CD14-positive monocyte (primary cell): ENCODE measurements at regions not wholly inside any gene's neighbourhood (a gene's known extent, or its start where the extent isn't known, plus 50 kb on each side); places are given as distances from the start of the nearest gene placed in this dataset.

Experiments used
- DNase-seq, 3 donors: peaks; one replicate each; pipeline ENCODE4 v3.0.0-alpha.2; 2011 to 2022
- H2AFZ ChIP-seq: 2 replicates; pipeline ENCODE4 v1.6.0; 2012; ENCODE audit warnings: mild to moderate bottlenecking, low read depth, low read length, inconsistent platforms; ENCODE audit not compliant: insufficient read depth, poor library complexity, severe bottlenecking
- H3K27ac ChIP-seq, 2 donors: 1 replicate in 1 of 2; 2 replicates in 1 of 2; pipeline ENCODE4 v1.5.1; 2012 to 2013; ENCODE audit warnings: low read length in 2 of 2, control low read depth in 1 of 2, inconsistent platforms in 1 of 2, low read depth in 1 of 2, mild to moderate bottlenecking in 1 of 2
- H3K27me3 ChIP-seq, 2 donors: one replicate each; pipeline versions ENCODE4 v1.6.0 to v1.6.1; 2011 to 2013; ENCODE audit warnings: low read length in 2 of 2; ENCODE audit not compliant: control insufficient read depth in 2 of 2, insufficient read depth in 2 of 2
- H3K36me3 ChIP-seq, 2 donors: replicated peaks in 1 of 2; 1 replicate in 1 of 2; 2 replicates in 1 of 2; pipeline versions ENCODE4 v1.5.1 to v1.6.1; 2012 to 2013; ENCODE audit warnings: low read length in 2 of 2, control low read depth in 1 of 2, inconsistent platforms in 1 of 2, mild to moderate bottlenecking in 1 of 2; ENCODE audit not compliant: insufficient read depth in 2 of 2, control insufficient read depth in 1 of 2
- H3K4me1 ChIP-seq, 2 donors: 1 replicate in 1 of 2; 2 replicates in 1 of 2; pipeline versions ENCODE4 v1.5.1 to v1.6.1; 2012 to 2013; ENCODE audit warnings: low read length in 2 of 2, control low read depth in 1 of 2, inconsistent platforms in 1 of 2, mild to moderate bottlenecking in 1 of 2, moderate library complexity in 1 of 2; ENCODE audit not compliant: insufficient read depth in 2 of 2, control insufficient read depth in 1 of 2
- H3K4me2 ChIP-seq: replicated peaks from 2 replicates; pipeline ENCODE3; 2012; ENCODE audit warnings: low read length, moderate library complexity, mild to moderate bottlenecking; ENCODE audit not compliant: poor library complexity, severe bottlenecking; ENCODE audit errors: extremely low read depth
- H3K4me3 ChIP-seq, 3 experiments: fragments of 200-600 bp in 1 of 3; sonication (generic) in 1 of 3; replicated peaks in 1 of 3; 1 replicate in 2 of 3; 2 replicates in 1 of 3; pipeline ENCODE4 v1.5.1; 2011 to 2013; ENCODE audit warnings: low read length in 3 of 3, mild to moderate bottlenecking in 3 of 3, control low read depth in 2 of 3, low read depth in 2 of 3, inconsistent platforms in 1 of 3, moderate library complexity in 1 of 3
- H3K79me2 ChIP-seq: 2 replicates; pipeline ENCODE4 v1.6.0; 2012; ENCODE audit warnings: mild to moderate bottlenecking, control low read depth, inconsistent platforms, low read length, moderate library complexity; ENCODE audit not compliant: insufficient read depth
- H3K9ac ChIP-seq: 2 replicates; pipeline ENCODE4 v1.6.0; 2017; ENCODE audit warnings: low read length, mild to moderate bottlenecking; ENCODE audit not compliant: insufficient read depth, poor library complexity, severe bottlenecking
- H3K9me3 ChIP-seq, 2 donors: replicated peaks in 1 of 2; 1 replicate in 1 of 2; 2 replicates in 1 of 2; pipeline versions ENCODE4 v1.5.1 to v1.6.1; 2012 to 2013; ENCODE audit warnings: low read length in 2 of 2, control low read depth in 1 of 2; ENCODE audit not compliant: control insufficient read depth in 1 of 2, insufficient read depth in 1 of 2
- H4K20me1 ChIP-seq: 2 replicates; pipeline ENCODE4 v1.6.0; 2012; ENCODE audit warnings: mild to moderate bottlenecking, low read length, control low read depth, moderate library complexity; ENCODE audit not compliant: insufficient read depth
- H3K27ac Mint-ChIP-seq, 7 donors: one replicate each; pipeline ENCODE4 v1.8.0; 2020; ENCODE audit warnings: mild to moderate bottlenecking in 7 of 7, mixed read lengths in 7 of 7, moderate library complexity in 6 of 7, inconsistent platforms in 2 of 7
- H3K27me3 Mint-ChIP-seq, 3 donors: one replicate each; pipeline ENCODE4 v1.8.0; 2021 to 2022; ENCODE audit warnings: low read depth in 3 of 3, mild to moderate bottlenecking in 3 of 3, mixed read lengths in 3 of 3, moderate library complexity in 3 of 3, inconsistent platforms in 1 of 3
- H3K36me3 Mint-ChIP-seq, 2 donors: one replicate each; pipeline ENCODE4 v1.8.0; 2020; ENCODE audit warnings: mixed read lengths in 2 of 2, inconsistent platforms in 1 of 2, mild to moderate bottlenecking in 1 of 2
- H3K4me1 Mint-ChIP-seq: one replicate; pipeline ENCODE4 v1.8.0; 2020; ENCODE audit warnings: mild to moderate bottlenecking, mixed read lengths
- H3K4me3 Mint-ChIP-seq, 2 donors: one replicate each; pipeline ENCODE4 v1.8.0; 2020; ENCODE audit warnings: mild to moderate bottlenecking in 2 of 2, mixed read lengths in 2 of 2, moderate library complexity in 1 of 2
- H3K9me3 Mint-ChIP-seq, 7 donors: one replicate each; pipeline ENCODE4 v1.8.0; 2020 to 2022; ENCODE audit warnings: mixed read lengths in 7 of 7, mild to moderate bottlenecking in 6 of 7, moderate library complexity in 6 of 7, inconsistent platforms in 2 of 7
- WGBS: methylation state at CpG from one replicate; pipeline ENCODE4 v1.1.5; 2013; ENCODE audit warnings: missing lambda C conversion rate; ENCODE audit not compliant: insufficient coverage; 5-methylcytosine and 5-hydroxymethylcytosine counted together
- intact Hi-C, 2 donors: fragments of 100-400 bp; cut with micrococcal nuclease; formaldehyde crosslinking; loops; one replicate each; pipeline versions ENCODE4 v1.15.0 to v1.15.1; 2023
- TF ChIP-seq, protein P1 (sequence below): fragments of 200-600 bp; IDR thresholded peaks from one replicate; pipeline ENCODE4 v1.8.0; 2022; ENCODE audit warnings: antibody characterized with exemption, mild to moderate bottlenecking

DNA sequence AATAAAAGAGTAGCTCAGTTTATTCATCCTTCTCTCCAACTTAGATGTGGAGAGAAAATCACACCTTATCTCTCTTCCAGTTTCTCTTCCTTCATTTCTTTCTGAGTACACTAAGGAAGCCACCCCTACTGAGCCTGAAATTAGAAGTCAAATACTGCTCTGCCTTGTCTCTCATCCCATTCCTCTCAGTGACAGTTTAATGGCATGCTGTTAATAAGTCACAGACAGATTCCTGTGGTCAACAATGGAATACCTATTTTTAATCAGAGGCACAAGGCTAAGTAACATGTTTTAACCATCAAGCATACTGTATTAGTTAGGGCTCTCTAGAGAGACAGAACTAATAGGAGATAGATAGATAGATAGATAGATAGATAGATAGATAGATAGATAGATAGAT, 253.2 kb downstream of the HTR7 start:
- Histone ChIP-seq H3K9ac (no peak overlapping the region), H3K27ac (no peak overlapping the region), H3K27me3 (no peaks in the 10 kb centered on the region), H3K4me1 (no peaks in the 10 kb centered on the region), H3K36me3 (no peaks in the 10 kb centered on the region), H3K79me2 (no peaks in the 10 kb centered on the region), H3K4me2 (no peak overlapping the region), H2AFZ (no peak overlapping the region), H3K9me3 (peaks cover 0 to 4% of the 10 kb centered on the region in 2 donors), H3K4me3 (no peak overlapping the region), H4K20me1 (no peaks in the 10 kb centered on the region)
- no peak for DNase-seq
- Mint-ChIP-seq H3K4me3 (no peak overlapping the region), H3K27me3 (no peaks in the 10 kb centered on the region), H3K36me3 (no peaks in the 10 kb centered on the region), H3K4me1 (no peaks in the 10 kb centered on the region), H3K9me3 (peaks cover 0 to 8% (median 0%) of the 10 kb centered on the region in 7 donors), H3K27ac (no peak overlapping the region)
- TF ChIP-seq, protein P1, sequence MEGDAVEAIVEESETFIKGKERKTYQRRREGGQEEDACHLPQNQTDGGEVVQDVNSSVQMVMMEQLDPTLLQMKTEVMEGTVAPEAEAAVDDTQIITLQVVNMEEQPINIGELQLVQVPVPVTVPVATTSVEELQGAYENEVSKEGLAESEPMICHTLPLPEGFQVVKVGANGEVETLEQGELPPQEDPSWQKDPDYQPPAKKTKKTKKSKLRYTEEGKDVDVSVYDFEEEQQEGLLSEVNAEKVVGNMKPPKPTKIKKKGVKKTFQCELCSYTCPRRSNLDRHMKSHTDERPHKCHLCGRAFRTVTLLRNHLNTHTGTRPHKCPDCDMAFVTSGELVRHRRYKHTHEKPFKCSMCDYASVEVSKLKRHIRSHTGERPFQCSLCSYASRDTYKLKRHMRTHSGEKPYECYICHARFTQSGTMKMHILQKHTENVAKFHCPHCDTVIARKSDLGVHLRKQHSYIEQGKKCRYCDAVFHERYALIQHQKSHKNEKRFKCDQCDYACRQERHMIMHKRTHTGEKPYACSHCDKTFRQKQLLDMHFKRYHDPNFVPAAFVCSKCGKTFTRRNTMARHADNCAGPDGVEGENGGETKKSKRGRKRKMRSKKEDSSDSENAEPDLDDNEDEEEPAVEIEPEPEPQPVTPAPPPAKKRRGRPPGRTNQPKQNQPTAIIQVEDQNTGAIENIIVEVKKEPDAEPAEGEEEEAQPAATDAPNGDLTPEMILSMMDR: no peak
- intact Hi-C loops: no loop called here

DNA sequence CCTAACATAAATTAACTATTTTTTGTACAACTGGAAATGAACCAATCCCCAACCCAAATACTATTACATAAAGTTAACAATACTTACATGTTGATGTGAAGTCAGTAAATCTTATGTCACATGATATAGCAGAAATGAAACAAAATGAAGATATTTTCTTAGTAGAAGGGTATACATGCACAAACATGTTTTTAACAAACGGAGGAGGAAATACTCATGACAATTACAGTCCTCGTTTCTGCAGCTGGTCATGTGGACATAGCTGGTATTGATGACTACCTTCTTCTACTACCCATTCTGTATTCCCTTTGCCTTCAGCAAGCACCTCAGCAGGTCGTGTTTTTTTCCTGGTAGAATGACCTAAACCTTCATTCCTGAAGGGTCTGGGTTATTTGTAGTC, 252.3 kb downstream of the HTR7 start:
- Mint-ChIP-seq H3K27ac (no peak overlapping the region), H3K9me3 (peaks cover 0 to 9% (median 0%) of the 10 kb centered on the region in 7 donors), H3K4me1 (no peaks in the 10 kb centered on the region), H3K27me3 (no peaks in the 10 kb centered on the region), H3K4me3 (no peak overlapping the region), H3K36me3 (no peaks in the 10 kb centered on the region)
- Histone ChIP-seq H3K4me3 (no peak overlapping the region), H3K79me2 (no peaks in the 10 kb centered on the region), H4K20me1 (no peaks in the 10 kb centered on the region), H3K27me3 (no peaks in the 10 kb centered on the region), H2AFZ (no peak overlapping the region), H3K27ac (no peak overlapping the region), H3K9ac (no peak overlapping the region), H3K4me1 (no peaks in the 10 kb centered on the region), H3K9me3 (peaks cover 0 to 4% of the 10 kb centered on the region in 2 donors), H3K4me2 (no peak overlapping the region), H3K36me3 (no peaks in the 10 kb centered on the region)
- WGBS: 80% methylated on average over 1 of the region's 3 CpGs
- intact Hi-C loops: no loop called here
- no peak for DNase-seq
- TF ChIP-seq, protein P1: no peak
